GM06990 (cell line): ENCODE measurements at regions not wholly inside any gene's neighbourhood (a gene's known extent, or its start where the extent isn't known, plus 50 kb on each side); places are given as distances from the start of the nearest gene placed in this dataset.
"Not testable (repeated sequence)": the region's sequence is repeated elsewhere in the genome, so short reads cannot be mapped to it uniquely, and the experiment has no call there.

Experiments used
- DNase-seq: peaks from one replicate; pipeline ENCODE4 v3.0.0-alpha.2; 2011; ENCODE audit not compliant: insufficient read length; ENCODE audit errors: extremely low read depth
- H3K27me3 ChIP-seq: replicated peaks from 2 replicates; pipeline ENCODE4 v1.6.0; 2011; ENCODE audit warnings: low read length; ENCODE audit not compliant: control insufficient read depth, insufficient read depth
- H3K36me3 ChIP-seq: 2 replicates; pipeline ENCODE4 v1.5.1; 2011; ENCODE audit warnings: low read length; ENCODE audit not compliant: control insufficient read depth, insufficient read depth
- H3K4me3 ChIP-seq: replicated peaks from 2 replicates; pipeline ENCODE4 v1.5.1; 2011; ENCODE audit warnings: low read depth, mild to moderate bottlenecking, control low read depth, low read length
- TF ChIP-seq, protein P1 (sequence below): IDR thresholded peaks from 2 replicates; pipeline ENCODE4 v1.5.1; 2011; ENCODE audit warnings: low read length, control low read depth, mild to moderate bottlenecking, inconsistent platforms; ENCODE audit not compliant: insufficient read depth, poor library complexity, severe bottlenecking

DNA sequence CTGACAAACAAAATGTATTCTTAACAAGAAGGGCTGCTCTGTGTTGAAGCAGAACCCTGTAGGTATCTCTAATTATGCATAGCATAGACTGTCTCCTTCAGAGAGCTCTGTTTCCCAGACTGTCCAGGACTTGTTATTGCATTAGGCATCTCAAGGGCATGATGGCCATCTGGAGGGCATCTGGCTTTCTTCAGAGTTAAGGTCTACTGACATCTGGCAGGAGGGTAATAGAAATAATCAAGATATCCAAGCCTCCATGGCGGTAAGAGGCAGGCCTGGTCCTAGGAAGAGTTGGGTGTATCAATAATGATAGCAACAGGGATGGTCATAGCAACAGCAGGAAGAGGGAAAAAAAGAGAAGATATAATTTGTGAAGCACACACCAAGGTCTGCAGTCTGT is 161.2 kb downstream of the TTC8 start:
- TF ChIP-seq, protein P1, sequence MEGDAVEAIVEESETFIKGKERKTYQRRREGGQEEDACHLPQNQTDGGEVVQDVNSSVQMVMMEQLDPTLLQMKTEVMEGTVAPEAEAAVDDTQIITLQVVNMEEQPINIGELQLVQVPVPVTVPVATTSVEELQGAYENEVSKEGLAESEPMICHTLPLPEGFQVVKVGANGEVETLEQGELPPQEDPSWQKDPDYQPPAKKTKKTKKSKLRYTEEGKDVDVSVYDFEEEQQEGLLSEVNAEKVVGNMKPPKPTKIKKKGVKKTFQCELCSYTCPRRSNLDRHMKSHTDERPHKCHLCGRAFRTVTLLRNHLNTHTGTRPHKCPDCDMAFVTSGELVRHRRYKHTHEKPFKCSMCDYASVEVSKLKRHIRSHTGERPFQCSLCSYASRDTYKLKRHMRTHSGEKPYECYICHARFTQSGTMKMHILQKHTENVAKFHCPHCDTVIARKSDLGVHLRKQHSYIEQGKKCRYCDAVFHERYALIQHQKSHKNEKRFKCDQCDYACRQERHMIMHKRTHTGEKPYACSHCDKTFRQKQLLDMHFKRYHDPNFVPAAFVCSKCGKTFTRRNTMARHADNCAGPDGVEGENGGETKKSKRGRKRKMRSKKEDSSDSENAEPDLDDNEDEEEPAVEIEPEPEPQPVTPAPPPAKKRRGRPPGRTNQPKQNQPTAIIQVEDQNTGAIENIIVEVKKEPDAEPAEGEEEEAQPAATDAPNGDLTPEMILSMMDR: no peak
- Histone ChIP-seq H3K36me3 (no peaks in the 10 kb centered on the region), H3K4me3 (no peak overlapping the region), H3K27me3 (no peaks in the 10 kb centered on the region)
- no peak for DNase-seq

DNA sequence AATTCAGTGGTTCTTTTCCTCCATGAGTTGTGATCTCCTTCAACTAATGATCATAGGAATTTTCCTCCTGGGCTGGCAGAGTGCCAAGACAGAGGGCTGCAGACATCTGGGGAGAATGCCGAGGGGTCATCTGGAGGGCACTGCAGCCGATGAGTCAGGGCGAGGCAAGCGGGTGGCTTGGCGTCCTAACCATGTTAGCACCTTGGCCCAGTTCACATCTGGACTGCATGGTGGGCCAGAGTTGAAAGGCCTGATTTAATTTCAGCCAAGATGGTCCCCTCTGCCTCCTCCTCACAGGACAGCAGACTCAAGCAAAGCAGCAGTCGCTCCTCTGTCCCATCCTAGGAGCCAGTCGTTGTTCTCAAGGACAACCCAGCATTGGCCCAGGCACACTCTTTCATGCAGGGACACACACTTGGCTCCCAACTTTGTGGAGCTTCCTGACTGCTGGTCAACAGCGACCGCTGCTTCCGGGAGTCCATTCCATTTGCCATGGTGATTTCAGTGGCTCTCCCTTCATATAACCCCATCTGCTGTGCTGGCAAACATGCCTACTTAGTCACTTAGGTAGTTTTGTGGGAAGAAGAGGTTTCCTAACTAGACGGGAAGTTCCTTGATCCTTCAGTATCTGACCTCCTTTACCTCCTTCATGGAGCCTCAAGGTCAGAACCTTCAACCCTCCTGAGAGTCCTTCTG is 161.8 kb downstream of the TTC8 start:
- no peak overlapping the region for H3K4me3 ChIP-seq
- TF ChIP-seq, protein P1: no peak
- H3K36me3 ChIP-seq: no peaks in the 10 kb centered on the region
- no peak for DNase-seq
- H3K27me3 ChIP-seq: no peaks in the 10 kb centered on the region

DNA sequence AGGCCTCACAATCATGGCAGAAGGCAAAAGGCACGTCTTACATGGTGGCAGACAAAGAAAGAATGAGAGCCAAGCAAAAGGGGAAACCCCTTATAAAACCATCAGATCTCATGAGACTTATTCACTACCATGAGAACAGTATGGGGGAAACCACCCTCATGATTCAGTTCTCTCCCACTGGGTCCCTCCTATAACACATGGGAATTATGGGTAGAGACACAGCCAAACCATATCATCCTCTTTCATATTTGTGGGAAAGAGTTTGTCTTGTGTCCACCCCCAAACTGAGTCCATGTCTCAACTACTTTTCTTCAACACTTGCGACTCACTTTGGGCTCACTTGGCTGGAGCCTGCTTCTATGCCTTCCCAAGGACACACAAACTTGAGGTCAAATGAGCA is 162.5 kb downstream of the TTC8 start:
- H3K36me3 ChIP-seq, H3K27me3 ChIP-seq, H3K4me3 ChIP-seq, DNase-seq: not testable (repeated sequence)

DNA sequence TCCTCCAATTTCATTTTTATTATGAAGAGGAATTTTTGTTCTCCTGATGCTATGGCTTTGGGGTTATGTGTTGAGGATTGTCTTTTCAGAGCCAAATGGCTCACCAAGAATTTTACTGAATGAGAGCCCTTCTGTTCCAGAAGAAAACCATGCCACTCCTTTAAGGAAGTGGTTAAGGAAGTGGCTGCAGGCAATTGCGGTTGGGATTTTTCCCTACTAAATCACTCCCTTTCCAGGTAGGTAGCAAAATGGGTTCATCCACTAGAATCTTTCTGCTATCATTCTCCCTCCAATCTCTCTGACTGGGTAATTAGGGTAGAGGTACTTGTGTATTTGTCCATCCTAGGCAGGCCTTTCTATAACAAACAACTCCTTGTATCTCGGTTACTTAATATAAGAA is 163.1 kb downstream of the TTC8 start:
- Histone ChIP-seq H3K27me3 (no peaks in the 10 kb centered on the region), H3K36me3 (no peaks in the 10 kb centered on the region), H3K4me3 (no peak overlapping the region)
- no peak for DNase-seq
- TF ChIP-seq, protein P1: no peak

DNA sequence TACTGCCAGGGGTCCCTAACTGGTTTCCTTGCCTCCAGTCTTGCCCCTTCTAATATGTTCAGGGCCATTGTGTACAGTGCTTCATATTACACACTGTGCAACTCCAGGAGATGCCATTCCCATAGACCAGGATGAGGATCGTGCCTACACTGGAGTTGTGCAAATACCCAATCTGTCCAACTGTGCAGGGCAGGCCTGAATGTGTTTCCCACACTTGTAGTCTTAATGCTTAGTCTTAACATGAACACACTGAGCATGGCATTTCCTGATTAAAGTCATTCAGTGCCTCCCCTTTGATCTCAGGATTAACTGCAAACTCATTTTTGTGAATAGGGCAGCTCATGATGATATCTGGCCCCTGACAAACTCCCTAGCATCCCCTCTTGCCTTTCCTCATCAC is 165.5 kb downstream of the TTC8 start:
- DNase-seq: no peak
- Histone ChIP-seq H3K4me3 (no peak overlapping the region), H3K36me3 (no peaks in the 10 kb centered on the region), H3K27me3 (no peaks in the 10 kb centered on the region)
- TF ChIP-seq, protein P1: no peak

DNA sequence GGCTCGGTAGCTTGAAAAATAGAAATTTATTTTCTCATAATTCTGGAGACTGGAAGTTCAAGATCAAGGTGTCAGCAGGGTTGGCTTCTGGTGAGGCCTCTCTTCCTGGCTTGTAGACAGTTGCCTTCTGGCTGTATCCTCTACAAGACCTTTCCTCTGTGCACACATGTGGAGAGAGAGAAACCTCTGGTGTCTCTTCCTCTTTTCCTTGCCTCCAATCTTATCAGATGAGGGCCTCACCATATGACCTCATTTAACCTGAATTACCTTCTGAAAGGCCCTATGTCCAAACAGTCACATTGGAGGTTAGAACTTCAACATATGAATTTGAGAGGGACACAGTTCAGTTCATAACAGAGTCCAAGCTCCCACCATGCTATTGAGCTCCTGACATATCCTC is 166.4 kb downstream of the TTC8 start:
- TF ChIP-seq, protein P1: no peak
- DNase-seq: no peak
- Histone ChIP-seq H3K27me3 (no peaks in the 10 kb centered on the region), H3K4me3 (no peak overlapping the region), H3K36me3 (no peaks in the 10 kb centered on the region)
